ENCODE measurements at regions not wholly inside any gene's neighbourhood (a gene's known extent, or its start where the extent isn't known, plus 50 kb on each side); places are given as distances from the start of the nearest gene placed in this dataset.

GRCh38 chr2:61704364-61704763 is 149.5 kb downstream of the FAM161A start:
- TF ChIP-seq CTCF (conservative IDR thresholded peaks at IDR 0.05) (no peak), ZFX (IDR thresholded peaks at IDR 0.05) (no peak)

Data from C4-2B (cell line).